DMS53 (cell line): ENCODE measurements at regions not wholly inside any gene's neighbourhood (a gene's known extent, or its start where the extent isn't known, plus 50 kb on each side); places are given as distances from the start of the nearest gene placed in this dataset.

Experiments
- DNase-seq: peaks from one replicate; lab custom pipeline; 2025; lab: John Stamatoyannopoulos, UW

DNA sequence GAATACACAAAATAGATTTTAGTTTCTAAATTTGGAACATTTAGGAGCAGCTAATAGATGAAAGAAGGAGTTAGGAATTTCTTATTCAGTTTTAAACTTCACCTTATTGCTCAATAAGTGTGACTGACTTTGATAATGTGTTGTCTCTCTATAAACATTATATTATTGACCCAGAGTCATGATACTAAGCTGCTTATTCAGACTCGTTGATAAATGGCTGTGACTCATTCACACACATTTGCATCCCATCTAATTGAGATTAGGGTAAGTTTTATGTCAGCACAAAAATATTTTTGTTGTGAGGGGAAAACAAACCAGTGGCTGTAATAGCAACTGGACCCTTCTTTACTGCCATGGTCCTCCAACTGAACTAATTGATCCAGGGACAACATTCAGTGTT is 137.6 kb downstream of the GOLIM4 start:
- peak; percentile 2 for DNase-seq

DNA sequence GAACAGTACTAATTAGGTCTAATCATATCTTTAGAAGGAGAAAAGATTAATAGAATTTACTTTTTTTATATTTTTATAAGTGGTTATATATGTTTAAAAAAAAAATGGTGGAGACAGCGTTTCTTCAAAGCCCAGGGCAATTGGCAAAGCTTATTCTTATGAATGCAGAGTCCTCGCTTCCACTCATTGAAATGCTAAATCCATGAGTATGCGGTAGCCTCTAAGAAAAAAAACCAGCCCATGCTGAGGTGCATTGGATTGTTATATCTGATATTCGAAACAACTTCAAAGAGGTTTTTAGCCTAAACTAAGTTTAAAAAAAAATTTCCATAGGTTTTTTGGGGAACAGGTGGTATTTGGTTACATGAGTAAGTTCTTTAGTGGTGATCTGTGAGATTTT is 142.8 kb downstream of the GOLIM4 start:
- no peak for DNase-seq

GRCh38 chr3:167950212-167950611 is 145.5 kb downstream of the GOLIM4 start:
- DNase-seq = no peak

DNA sequence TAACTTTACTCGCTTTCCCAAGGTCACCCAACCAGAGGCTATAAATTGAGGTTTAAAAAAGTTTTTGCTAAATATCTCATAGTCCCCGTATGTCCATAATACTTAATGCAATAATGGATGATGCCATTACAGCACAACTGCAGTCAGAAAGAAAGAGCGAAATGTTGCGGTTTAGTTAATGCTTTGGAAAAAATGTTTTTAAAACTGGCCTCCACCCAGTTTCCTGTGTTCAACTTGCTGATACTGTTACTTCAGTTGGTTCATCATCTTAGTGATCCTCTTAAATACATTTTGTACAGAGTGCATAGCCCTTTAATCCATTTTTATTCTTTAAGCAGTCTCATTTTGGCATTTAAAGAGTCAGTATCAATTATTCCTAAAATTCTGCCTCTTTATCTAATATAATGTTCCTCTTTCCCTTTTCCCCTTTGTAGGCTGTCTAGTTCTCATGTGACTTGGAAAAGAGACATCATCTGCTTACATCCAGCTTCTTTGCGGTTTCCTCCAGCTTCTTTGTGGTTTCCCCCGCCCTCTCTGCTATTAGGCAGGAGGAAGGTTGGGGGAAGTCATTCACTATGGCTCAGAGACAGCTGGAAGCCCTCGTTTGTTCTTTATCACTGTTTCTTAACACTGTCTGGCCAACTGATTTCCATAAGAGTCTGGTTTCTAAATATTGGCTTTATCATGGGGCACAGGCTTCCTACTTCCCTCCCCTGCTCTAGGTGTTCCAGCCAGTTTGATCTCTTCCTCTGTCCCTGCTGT is 154.3 kb downstream of the GOLIM4 start:
- DNase-seq = no peak

DNA sequence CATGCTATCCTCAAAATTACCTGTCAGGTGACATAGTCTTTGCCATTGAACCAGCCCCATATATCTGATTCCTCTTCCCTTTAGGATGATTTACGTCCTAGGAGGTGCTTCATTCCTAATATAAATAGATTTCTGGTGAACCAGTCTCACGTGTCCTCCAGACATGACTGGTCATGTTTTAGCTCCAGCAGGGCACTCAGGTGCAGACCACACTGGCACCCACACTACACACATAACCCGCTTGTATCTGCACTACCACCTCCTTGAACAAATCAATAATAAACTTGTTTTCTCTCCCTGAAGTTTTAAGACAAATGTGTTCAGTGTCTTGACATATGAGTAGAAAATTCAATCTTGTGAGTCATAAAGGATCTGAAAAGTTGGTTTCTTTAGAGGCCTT is 155.5 kb downstream of the GOLIM4 start:
- DNase-seq = no peak

DNA sequence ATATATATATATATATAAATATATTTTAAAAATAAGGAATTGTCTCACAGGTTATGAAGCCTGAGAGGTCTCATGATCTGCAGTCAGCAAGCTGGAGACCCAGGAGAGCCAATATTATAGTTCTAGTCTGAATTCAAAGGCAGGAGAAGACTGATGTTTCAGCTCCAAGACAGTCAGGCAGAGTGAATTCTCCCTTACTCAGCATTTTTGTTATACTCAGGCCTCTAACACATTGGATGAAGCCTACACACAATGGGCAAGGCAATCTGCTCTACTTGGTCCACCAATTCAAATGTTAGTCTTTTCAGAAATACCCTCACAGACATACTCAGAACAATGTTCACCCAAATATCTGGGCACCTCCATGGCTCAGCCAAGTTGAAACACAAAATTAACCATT is 157.2 kb downstream of the GOLIM4 start:
- no peak for DNase-seq

- no peak for DNase-seq
These were observed 159.7 kb downstream of the GOLIM4 start for GRCh38 chr3:167936019-167936418.

DNA sequence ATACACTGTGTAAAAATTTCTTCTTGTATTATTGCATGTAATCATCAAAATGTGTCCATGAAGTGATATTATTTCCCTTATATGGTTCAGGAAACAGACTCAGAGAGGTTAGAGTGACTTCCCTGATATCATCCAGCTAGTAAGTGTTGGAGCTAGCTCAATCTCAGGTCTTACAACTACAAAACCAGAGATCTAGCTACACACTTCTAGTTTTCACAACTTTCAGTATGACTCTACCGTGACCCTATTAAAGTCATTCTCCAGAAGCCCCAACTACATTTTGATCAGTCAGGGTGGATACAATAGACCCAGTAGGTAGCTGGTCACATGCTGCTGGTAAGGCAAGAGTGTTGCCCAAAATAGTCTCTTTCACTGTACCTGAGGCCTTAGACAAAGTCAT is 165.3 kb downstream of the GOLIM4 start:
- no peak for DNase-seq

- peak; percentile 31 for DNase-seq
These were observed 165.8 kb downstream of the GOLIM4 start for GRCh38 chr3:167929968-167930367.

GRCh38 chr3:167928381-167928780 is 167.3 kb downstream of the GOLIM4 start:
- no peak for DNase-seq

- DNase-seq = no peak
These were observed 175.0 kb downstream of the GOLIM4 start for GRCh38 chr3:167920747-167921146.

DNA sequence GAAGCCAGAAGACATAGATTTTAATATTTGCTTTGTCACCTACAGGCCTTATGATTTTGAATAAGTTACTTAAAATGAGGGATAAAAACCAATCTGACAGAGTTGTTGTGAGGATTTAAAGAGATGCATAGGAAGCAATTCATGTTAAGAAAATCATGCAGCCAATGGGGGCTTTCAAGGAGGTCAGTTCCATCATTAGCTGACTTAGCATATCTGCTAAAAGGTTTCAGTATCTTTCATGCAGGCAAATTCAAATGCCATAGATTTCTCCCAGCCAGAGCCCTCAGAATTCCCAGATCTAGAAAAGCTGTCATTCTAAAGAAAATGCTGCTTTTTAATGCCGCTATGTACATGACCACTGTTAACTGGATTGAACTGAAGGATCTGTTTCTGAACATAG is 176.1 kb downstream of the GOLIM4 start:
- DNase-seq = no peak

DNA sequence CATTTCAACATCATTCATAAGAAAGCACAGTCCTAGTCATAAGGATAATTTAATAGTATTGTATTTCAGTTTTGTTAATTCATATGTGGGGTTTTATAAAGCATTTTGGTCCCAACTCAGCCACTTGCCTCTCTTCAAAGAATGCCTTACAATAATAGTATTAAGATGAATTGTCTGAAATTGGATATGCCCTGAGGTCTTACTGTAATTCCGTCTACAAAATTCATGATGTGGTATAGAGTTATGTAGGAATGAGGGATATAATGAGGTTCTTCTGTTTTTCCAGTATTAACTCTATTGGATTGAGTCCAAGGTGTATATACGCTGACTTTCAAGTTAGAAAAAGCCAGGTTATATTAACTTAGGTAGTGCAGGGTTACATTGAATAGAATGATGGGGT is 177.0 kb downstream of the GOLIM4 start:
- DNase-seq = no peak

- DNase-seq = no peak
These were observed 177.6 kb downstream of the GOLIM4 start for GRCh38 chr3:167918008-167918596.

DNA sequence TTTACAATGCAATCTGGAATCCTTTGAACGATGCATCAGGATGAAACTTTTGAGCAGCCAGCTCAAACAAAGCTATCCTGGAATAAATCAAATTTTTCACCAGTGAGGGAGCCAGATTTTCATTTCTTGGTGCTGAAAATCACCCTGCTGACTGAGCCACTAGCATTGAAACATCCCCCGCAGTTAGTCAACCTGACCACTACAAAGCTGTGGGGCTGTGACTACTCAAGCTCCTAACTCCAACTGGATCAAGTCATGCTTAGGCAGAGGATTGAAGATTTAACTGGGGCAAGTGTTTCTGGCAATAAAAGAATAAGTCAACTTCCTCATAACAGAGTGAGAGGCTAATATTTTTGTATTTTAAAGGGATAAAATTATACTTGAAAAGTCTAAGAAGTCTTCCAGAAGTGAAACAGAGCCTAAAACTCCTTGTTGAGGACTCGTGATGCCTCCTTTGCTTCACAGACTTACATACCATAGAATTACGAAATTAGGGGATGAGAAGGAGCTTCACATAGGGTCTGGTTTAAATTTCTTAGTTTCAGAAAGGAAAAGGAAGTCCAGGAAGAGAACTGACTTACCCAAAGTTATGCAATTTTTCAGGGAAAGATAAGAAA is 177.8 kb downstream of the SERPINI1 start:
- peak; percentile 29 for DNase-seq

DNA sequence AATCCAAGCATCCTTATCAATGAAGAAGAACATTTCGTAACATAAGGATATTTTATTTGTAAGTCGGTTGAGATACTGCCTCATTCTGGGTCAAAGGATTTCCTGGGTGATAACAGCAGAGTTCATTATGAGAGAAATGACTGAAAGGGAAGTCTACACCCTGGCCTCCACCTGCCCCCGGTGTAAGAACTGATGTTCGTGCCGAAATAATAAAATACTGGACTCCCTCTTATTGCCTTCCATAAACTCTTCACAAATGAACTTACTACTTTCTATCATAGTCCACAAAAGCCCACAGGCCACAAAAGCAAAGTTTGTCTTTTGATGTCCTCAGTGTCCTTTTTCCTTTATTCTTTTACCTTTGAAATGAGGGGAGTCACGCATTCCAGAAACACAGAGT is 174.4 kb downstream of the SERPINI1 start:
- no peak for DNase-seq

GRCh38 chr3:167909504-167909896 is 174.0 kb downstream of the SERPINI1 start:
- DNase-seq = no peak

- DNase-seq = no peak
These were observed 173.4 kb downstream of the SERPINI1 start for GRCh38 chr3:167908746-167909503.

- no peak for DNase-seq
These were observed 172.7 kb downstream of the SERPINI1 start for GRCh38 chr3:167908221-167908620.

DNA sequence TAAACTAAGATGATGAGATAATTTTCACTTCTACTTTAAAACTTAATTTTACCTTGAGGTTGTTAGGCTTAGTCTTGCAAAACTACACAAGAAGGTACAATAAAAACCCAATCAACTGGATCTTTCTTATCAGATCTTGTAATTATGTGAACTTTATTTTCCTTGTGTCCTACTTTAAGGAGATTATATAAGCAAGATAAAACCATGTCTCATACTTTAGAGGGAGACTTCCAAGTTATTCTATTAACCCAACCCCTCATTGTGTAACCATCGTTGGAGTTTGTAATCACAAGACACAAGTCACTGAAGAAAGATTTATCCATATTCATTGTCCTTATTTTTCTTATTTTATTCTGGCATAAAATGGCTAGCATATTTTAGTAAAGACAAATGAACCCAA is 165.6 kb downstream of the SERPINI1 start:
- DNase-seq = no peak

DNA sequence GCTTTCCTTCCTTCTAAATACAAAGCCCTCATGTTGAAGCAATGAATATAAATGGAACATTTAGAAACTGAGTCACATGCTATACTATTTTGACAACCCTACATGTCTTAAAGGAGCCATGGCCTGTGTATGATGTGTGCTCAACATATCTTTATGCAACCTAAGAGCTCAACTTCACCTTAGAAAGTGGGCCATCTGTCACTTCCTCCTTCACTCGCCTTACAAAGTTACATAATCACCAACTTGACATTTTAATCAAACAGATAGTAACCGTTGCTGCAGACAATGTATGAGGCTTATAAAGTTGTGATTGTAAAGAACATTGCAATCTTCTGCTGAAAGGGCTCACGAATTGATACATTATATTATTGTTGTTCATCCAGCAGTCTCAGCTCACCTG is 163.6 kb downstream of the SERPINI1 start:
- no peak for DNase-seq

- no peak for DNase-seq
These were observed 162.6 kb downstream of the SERPINI1 start for GRCh38 chr3:167898091-167898490.

GRCh38 chr3:167895684-167896083 is 160.2 kb downstream of the SERPINI1 start:
- DNase-seq = no peak
